NCI-H2171 treated with DMSO at 0.1 percent for 48 hours (cell line): ENCODE measurements at regions not wholly inside any gene's neighbourhood (a gene's known extent, or its start where the extent isn't known, plus 50 kb on each side); places are given as distances from the start of the nearest gene placed in this dataset.
"Not testable (repeated sequence)": the region's sequence is repeated elsewhere in the genome, so short reads cannot be mapped to it uniquely, and the experiment has no call there.

Experiments used
- DNase-seq: peaks from one replicate; lab custom pipeline; 2025; lab: John Stamatoyannopoulos, UW

DNA sequence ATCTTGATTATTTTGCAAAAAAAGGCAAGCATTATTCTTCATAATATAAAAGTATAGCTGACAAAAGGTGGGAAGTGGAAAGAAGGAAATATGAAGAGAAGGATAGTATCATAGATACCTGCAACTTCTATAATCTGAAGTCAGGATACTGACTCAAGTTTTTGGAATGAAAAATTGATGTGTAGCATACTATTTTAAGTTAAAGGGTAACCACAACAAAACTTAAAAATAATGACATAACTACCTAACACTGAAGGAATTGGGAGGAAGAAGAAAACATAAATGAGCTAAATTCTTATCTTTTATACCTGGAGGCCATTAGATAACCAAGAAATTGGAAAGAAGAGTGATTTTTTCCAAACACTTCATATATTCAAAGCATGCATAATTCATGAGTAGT is 51.8 kb upstream of the TLE1 start:
- no peak for DNase-seq

- no peak for DNase-seq
Observed at GRCh38 chr9:81748091-81748490, 58.7 kb upstream of the TLE1 start.

DNA sequence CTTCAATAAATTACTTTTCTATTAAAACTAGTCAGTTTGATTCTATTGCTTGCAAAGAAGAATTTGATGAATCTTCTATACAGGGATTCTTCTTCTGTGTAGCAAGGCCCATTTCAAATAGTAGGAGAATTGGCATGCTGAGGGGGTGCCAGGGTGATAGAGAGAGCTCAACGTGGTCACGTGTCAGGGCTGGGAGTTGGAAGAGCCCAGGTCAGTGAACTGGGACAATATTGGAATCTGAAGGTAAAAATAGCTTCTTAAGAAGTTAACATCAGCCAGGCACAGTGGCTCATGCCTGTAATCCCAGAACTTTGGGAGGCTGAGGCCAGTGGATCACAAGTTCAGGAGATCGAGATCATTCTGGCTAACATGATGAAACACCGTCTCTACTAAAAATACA is 64.1 kb upstream of the TLE1 start:
- DNase-seq, result no peak

- no peak for DNase-seq
Observed at GRCh38 chr9:81754245-81754644, 64.9 kb upstream of the TLE1 start.

DNA sequence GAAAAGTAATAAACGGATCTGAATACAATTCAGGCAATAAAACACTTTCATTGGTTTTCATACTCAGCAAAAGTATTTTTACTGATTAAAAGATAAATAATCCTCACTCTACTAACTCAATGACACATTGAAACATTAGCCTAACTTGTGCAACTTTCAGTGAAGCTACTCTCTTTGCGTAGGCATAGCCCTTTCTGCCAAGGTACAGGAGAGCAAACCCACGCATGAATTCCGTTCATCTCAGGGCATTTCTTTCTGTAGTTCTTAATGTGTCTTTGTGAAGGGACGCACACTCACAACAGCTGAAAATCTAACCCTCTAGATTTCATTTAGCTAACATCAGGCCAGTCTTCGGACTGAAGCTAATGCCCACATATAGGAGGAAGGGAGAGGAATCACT is 66.4 kb upstream of the TLE1 start:
- DNase-seq, result no peak

GRCh38 chr9:81756561-81756960 is 67.2 kb upstream of the TLE1 start:
- no peak for DNase-seq

- no peak for DNase-seq
Observed at GRCh38 chr9:81758123-81758797, 68.9 kb upstream of the TLE1 start.

GRCh38 chr9:81759680-81760215 is 70.4 kb upstream of the TLE1 start:
- DNase-seq, result no peak

DNA sequence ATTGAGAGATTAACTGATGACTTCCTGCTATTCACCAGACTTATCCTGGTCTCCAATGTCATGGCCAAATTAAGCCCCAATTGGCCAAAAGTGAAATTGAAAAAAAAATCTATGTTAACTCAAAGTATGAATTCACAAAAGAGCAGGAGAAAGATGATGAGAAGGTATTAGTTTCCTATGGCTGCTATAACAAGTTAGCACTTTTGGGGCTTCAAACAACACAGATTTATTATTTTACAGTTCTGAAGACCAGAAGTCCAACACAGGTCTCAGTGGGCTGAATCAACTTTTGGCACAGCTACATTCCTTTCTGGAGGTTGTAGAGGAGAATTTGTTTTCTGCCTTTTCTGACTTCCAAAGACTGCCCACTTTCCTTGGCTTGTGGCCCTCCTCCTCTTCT is 78.6 kb upstream of the TLE1 start:
- no peak for DNase-seq

DNA sequence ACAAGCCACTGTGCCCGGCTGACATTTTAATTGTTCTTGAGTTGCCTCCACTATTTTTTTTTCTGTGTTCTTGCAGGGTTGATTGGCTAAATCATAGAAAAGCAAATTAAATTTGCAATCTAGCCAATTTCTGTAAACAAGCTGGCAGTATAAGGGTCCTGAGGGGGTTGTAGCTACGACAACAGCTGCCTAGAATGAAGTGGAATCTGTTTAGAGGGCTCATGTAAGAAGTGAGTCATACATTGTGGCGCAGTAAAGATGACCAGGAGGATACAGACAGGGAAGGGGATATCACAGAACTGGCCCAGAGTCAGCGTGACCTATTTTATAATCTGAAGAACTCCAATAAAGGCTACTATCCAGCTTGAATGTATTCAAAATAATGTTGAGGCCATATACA is 82.2 kb upstream of the TLE1 start:
- no peak for DNase-seq

- DNase-seq, result no peak
Observed at GRCh38 chr9:81772144-81772543, 82.8 kb upstream of the TLE1 start.

- DNase-seq, result no peak
Observed at GRCh38 chr9:81776390-81776789, 87.0 kb upstream of the TLE1 start.

DNA sequence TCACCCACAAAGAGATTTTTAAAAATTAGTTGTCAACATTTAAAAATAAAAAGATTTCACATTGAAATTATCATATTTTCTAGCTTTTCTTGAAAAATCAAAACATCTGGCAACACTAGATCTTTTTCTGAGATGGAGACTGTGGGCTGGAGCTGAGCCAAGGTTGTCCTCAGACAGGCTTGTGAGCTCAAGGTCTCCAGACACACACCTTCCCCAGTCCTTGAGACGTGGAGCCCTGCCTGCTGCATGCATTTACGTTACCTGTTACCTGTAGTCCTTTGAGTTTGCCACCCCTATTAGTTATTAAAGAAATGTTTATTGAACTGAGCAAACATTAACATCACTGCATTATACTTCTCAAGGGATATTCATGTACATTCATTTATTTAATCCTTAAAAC is 87.5 kb upstream of the TLE1 start:
- DNase-seq, result no peak

- DNase-seq, result no peak
Observed at GRCh38 chr9:81777482-81777881, 88.1 kb upstream of the TLE1 start.

DNA sequence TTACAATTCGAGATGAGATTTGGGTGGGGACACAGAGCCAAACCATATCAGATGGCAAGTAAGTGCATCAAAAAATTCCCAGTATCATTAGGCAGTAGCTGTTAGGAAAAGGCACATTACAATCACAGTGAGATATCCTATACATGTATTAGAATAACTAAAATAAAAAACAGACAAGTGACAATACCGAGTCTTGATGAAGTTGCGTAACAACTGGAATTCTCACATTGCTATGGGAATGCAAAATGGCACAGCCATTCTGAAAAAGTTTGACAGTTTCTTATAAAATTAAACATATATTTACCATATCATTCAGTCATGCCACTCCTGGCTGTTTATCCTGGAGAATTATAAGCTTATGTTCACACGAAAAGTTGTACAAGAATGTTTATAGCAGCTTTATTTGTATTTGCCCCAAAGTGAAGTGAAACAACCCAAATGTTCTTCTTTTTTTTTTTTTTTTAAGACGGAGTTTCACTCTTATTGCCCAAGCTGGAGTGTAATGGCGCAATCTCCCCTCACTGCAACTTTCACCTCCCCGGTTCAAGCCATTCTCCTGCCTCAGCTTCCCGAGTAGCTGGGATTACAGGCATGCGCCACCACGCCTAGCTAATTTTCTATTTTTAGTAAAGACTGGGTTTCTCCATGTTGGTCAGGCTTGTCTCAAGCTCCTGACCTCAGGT is 93.1 kb upstream of the TLE1 start:
- no peak for DNase-seq

DNA sequence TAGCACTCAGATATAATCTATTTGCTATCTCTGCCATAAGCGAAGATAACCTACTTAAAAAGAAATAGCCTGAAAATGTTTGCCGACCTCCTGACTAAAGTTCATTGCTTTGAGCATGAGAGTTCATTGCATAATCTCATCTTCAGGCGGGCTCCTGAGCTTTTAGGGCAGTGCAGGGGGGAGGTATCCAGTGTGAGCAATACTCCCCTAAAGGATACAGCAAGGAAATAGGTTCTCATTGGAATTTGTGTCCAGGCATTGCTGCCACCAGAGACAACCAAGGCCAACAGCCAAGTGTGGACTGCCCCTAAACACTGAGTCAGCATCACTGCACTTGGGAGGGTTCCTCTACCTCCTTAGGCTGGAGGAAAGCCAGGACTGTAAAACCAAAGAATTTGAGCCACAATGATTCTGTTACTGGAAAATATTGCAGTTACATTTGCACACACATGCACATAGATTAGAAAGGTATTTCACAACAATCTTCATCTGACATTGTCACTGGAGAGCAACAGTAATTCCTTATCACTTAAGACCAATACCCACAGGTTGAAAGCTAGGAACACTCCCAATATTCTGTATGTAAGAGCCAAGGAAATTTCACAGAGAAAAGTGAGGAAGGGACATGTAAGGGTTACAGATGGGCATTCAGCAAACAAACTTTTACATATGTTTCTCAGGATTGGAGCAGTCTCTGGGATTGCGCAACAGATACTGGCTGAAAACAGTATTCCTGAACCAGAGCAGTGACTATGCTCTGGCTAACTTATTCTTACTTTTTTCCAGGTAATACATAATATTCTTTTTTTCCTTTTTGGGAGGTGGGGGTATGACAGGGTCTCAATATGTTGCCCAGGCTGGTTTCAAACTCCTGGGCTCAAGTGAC is 98.6 kb upstream of the TLE1 start:
- DNase-seq, result no peak

DNA sequence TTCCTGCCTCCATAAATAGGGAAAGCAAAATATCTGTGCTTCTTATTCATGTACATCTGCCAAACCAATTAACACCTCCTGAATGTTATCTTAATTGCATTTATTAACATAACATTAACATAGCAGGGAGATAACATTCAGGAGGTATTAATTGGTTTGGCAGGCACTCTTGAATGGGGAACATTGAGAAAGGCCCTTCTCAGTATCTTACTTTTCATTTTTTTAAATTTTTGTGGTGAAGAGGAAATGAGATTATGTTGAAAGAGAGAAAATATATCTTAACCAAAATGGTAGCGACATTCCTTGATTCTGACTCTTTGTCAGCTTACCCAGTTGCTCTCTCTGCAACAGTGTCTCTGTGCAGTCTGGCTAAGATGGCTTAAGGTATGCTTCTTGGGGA is 100.4 kb upstream of the TLE1 start:
- DNase-seq, result no peak

DNA sequence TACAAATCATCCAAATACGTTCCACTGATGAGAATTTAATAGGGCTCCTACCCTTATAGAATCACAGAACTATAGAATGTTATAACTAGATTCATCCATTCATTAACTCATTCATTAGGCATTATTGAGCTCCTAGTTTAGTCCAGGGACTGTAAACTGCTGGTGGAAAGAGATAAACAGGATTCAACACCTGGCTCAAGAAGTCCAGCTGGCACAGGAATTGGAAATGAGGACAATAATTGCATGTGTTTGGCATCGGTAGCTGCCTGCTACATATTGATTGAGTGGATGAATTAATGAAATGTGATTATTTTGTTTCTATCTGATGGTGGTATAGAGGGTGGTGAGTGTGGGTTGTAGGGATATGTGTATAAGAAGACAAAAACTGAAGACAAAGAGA is 100.8 kb upstream of the TLE1 start:
- no peak for DNase-seq

DNA sequence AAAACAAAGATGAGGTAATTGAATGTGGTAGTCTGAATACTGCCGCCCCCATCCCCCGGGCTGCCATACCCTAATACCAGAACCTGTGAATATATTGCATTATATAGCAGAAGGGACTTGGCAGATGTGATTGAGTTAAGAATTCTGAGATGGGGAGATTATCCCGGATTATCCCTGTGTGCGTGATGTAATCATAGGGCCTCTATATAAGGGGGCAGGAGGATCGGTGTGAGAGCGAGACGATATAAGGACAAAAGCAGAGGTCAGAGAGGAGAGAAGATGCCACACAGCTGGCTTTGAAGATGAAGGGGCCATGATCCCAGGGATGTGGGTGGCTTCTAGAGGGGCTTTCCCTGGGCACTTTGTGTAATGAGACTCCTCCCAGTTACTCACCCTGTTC is 101.7 kb upstream of the TLE1 start:
- no peak for DNase-seq

GRCh38 chr9:81798606-81799005 is 109.3 kb upstream of the TLE1 start:
- DNase-seq, result no peak

GRCh38 chr9:81801190-81801589 is 111.8 kb upstream of the TLE1 start:
- DNase-seq, result no peak

GRCh38 chr9:81804306-81804705 is 115.0 kb upstream of the TLE1 start:
- no peak for DNase-seq

- not testable (repeated sequence) for DNase-seq
Observed at GRCh38 chr9:81811688-81812087, 116.5 kb upstream of the SPATA31D4 start.
